IMR-90 (cell line): ENCODE measurements at regions not wholly inside any gene's neighbourhood (a gene's known extent, or its start where the extent isn't known, plus 50 kb on each side); places are given as distances from the start of the nearest gene placed in this dataset.
"Not testable (repeated sequence)": the region's sequence is repeated elsewhere in the genome, so short reads cannot be mapped to it uniquely, and the experiment has no call there.

Experiments
- ATAC-seq: fragments of 200-7000 bp; cut with Tn5 transposase; 2 replicates; pipeline ENCODE4 v1.9.1; 2020; ENCODE audit warnings: low read depth, mild to moderate bottlenecking, moderate library complexity
- BruUV-seq: library from RNA; stranded (reverse); fragments of 400-500 nt; replicated peaks from 2 replicates; lab custom pipeline; 2021; lab: Mats Ljungman, UMichigan
- CTCF ChIA-PET: fragments of 300-600 bp; formaldehyde crosslinking; extraction: SDS; loops from one replicate; lab custom pipeline; 2021; ENCODE audit warnings: antibody characterized with exemption; lab: Yijun Ruan, JAX
- POLR2A ChIA-PET: fragments of 300-600 bp; sonication (Branson Sonifier 250); formaldehyde crosslinking; loops from one replicate; lab custom pipeline; 2022; ENCODE audit warnings: antibody characterized with exemption; ENCODE audit not compliant: unreplicated experiment; lab: Charles Lee
- DNase-seq: peaks from one replicate; pipeline ENCODE4 v3.0.0; 2013
- H2AFZ ChIP-seq: replicated peaks from 2 replicates; pipeline ENCODE3; 2013; ENCODE audit warnings: low read length, mild to moderate bottlenecking; ENCODE audit not compliant: poor library complexity
- H2AK5ac ChIP-seq: 2 replicates; pipeline ENCODE4 v1.6.1; 2013; ENCODE audit warnings: low read depth, low read length, inconsistent platforms
- H2AK9ac ChIP-seq: replicated peaks from 2 replicates; pipeline ENCODE3; 2013; ENCODE audit warnings: mild to moderate bottlenecking, low read depth, low read length, moderate library complexity; ENCODE audit not compliant: poor library complexity
- H2BK120ac ChIP-seq: 2 replicates; pipeline ENCODE4 v1.6.1; 2013; ENCODE audit warnings: low read depth, low read length, inconsistent platforms
- H2BK15ac ChIP-seq: 3 replicates; pipeline ENCODE4 v1.6.1; 2013; ENCODE audit warnings: low read depth, low read length, inconsistent platforms
- H2BK20ac ChIP-seq: 2 replicates; pipeline ENCODE4 v1.6.1; 2013; ENCODE audit warnings: low read depth, mild to moderate bottlenecking, inconsistent platforms, low read length, moderate library complexity
- H2BK5ac ChIP-seq: 2 replicates; pipeline ENCODE4 v1.6.1; 2013; ENCODE audit warnings: mild to moderate bottlenecking, low read depth, low read length, inconsistent platforms; ENCODE audit not compliant: poor library complexity, severe bottlenecking
- H3K14ac ChIP-seq: replicated peaks from 2 replicates; pipeline ENCODE4 v1.6.1; 2013; ENCODE audit warnings: low read depth, low read length, inconsistent platforms
- H3K18ac ChIP-seq: 2 replicates; pipeline ENCODE4 v1.6.1; 2013; ENCODE audit warnings: low read depth, low read length, control low read depth
- H3K23ac ChIP-seq: 2 replicates; pipeline ENCODE4 v1.6.1; 2013; ENCODE audit warnings: low read depth, low read length, inconsistent platforms
- H3K27ac ChIP-seq: 2 replicates; pipeline ENCODE4 v1.5.1; 2013; ENCODE audit warnings: mild to moderate bottlenecking, control low read depth, low read length; ENCODE audit not compliant: insufficient read depth
- H3K27me3 ChIP-seq: 2 replicates; pipeline ENCODE4 v1.6.1; 2013; ENCODE audit warnings: low read length; ENCODE audit not compliant: control insufficient read depth, insufficient read depth
- H3K36me3 ChIP-seq: 2 replicates; pipeline ENCODE4 v1.6.1; 2013; ENCODE audit warnings: low read length, mixed read lengths; ENCODE audit not compliant: control insufficient read depth, insufficient read depth
- H3K4ac ChIP-seq: 2 replicates; pipeline ENCODE4 v1.6.1; 2013; ENCODE audit warnings: low read depth, low read length, inconsistent platforms
- H3K4me1 ChIP-seq: 2 replicates; pipeline ENCODE4 v1.6.1; 2013; ENCODE audit warnings: low read length, mixed read lengths; ENCODE audit not compliant: control insufficient read depth, insufficient read depth
- H3K4me2 ChIP-seq: 2 replicates; pipeline ENCODE4 v1.6.1; 2013; ENCODE audit warnings: low read depth, mild to moderate bottlenecking, control low read depth, low read length, moderate library complexity
- H3K4me3 ChIP-seq: 2 replicates; pipeline ENCODE4 v1.5.1; 2013; ENCODE audit warnings: low read depth, mild to moderate bottlenecking, control low read depth, low read length, moderate library complexity; ENCODE audit not compliant: insufficient read depth
- H3K56ac ChIP-seq: 2 replicates; pipeline ENCODE4 v1.6.1; 2013; ENCODE audit warnings: low read length, inconsistent platforms; ENCODE audit not compliant: insufficient read depth; ENCODE audit errors: extremely low read depth
- H3K79me1 ChIP-seq, 2 experiments: 2 replicates each; pipeline ENCODE4 v1.6.1; 2013; ENCODE audit warnings: low read length in 2 of 2, inconsistent platforms in 1 of 2, low read depth in 1 of 2
- H3K9ac ChIP-seq: 2 replicates; pipeline ENCODE4 v1.6.1; 2013; ENCODE audit warnings: low read depth, low read length, control low read depth
- H3K9me1 ChIP-seq: 2 replicates; pipeline ENCODE4 v1.6.1; 2013; ENCODE audit warnings: low read length, inconsistent platforms; ENCODE audit not compliant: insufficient read depth
- H3K9me3 ChIP-seq: 2 replicates; pipeline ENCODE4 v1.6.1; 2013; ENCODE audit warnings: low read length; ENCODE audit not compliant: control insufficient read depth, insufficient read depth
- H4K20me1 ChIP-seq: 2 replicates; pipeline ENCODE4 v1.6.1; 2013; ENCODE audit warnings: low read length, inconsistent platforms; ENCODE audit not compliant: insufficient read depth
- H4K5ac ChIP-seq: 2 replicates; pipeline ENCODE4 v1.6.1; 2013; ENCODE audit warnings: mild to moderate bottlenecking, low read depth, low read length, control low read depth
- H4K8ac ChIP-seq, 2 experiments: 2 replicates each; pipeline ENCODE4 v1.6.1; 2013; ENCODE audit warnings: low read depth in 2 of 2, low read length in 2 of 2, control low read depth in 1 of 2, inconsistent platforms in 1 of 2
- H4K91ac ChIP-seq: 2 replicates; pipeline ENCODE4 v1.6.1; 2013; ENCODE audit warnings: low read depth, low read length, inconsistent platforms; ENCODE audit not compliant: insufficient read depth
- WGBS, 2 experiments: methylation state at CpG; one replicate each; pipeline versions ENCODE4 v1.1.5 to v1.1.7; 2013; ENCODE audit warnings: missing lambda C conversion rate in 2 of 2; ENCODE audit not compliant: insufficient read length in 1 of 2; ENCODE audit errors: extremely low coverage in 2 of 2; 5-methylcytosine and 5-hydroxymethylcytosine counted together
- dilution Hi-C: fragments of 300-500 bp; cut with HindIII; formaldehyde crosslinking; loops from one replicate; pipeline ENCODE4 v1.14.3; 2018; ENCODE audit warnings: low sequenced_read_pairs; ENCODE audit not compliant: unreplicated experiment
- in situ Hi-C: fragments of 300-500 bp; cut with MboI; formaldehyde crosslinking; loops from 3 replicates; pipeline ENCODE4 v1.14.3; 2019; ENCODE audit warnings: low sequenced_read_pairs, inconsistent platforms, mixed read lengths
- intact Hi-C: fragments of 100-400 bp; cut with micrococcal nuclease; formaldehyde crosslinking; loops from 2 replicates; pipeline ENCODE4 v1.10.0; 2022

- H3K4me3 ChIP-seq, CTCF ChIA-PET, POLR2A ChIA-PET, H3K9me1 ChIP-seq, H3K79me1 ChIP-seq, BruUV-seq, H2AFZ ChIP-seq, dilution Hi-C loops, H3K9ac ChIP-seq, H3K4ac ChIP-seq, H3K14ac ChIP-seq, H3K9me3 ChIP-seq, ATAC-seq, H2BK15ac ChIP-seq, H3K4me1 ChIP-seq, H3K23ac ChIP-seq, H3K56ac ChIP-seq, H3K36me3 ChIP-seq, H2BK5ac ChIP-seq, H4K20me1 ChIP-seq, H2AK5ac ChIP-seq, H3K27ac ChIP-seq, DNase-seq, H4K91ac ChIP-seq, in situ Hi-C loops, H2AK9ac ChIP-seq, H3K18ac ChIP-seq, H2BK20ac ChIP-seq, intact Hi-C loops, H4K5ac ChIP-seq, H2BK120ac ChIP-seq, H4K8ac ChIP-seq, H3K4me2 ChIP-seq: not testable (repeated sequence)
- peaks cover 20% of the 10 kb centered on the region for H3K27me3 ChIP-seq
Observed at GRCh38 chr2:216750750-216751149, 55.4 kb upstream of the IGFBP5 start.

GRCh38 chr2:216746268-216746667 lies 50.9 kb upstream of the IGFBP5 start:
- H4K5ac ChIP-seq, result not testable (repeated sequence)

More at GRCh38 chr2:216746268-216746667, 50.9 kb upstream of the IGFBP5 start:
- H3K27ac ChIP-seq, H3K9ac ChIP-seq, dilution Hi-C loops, in situ Hi-C loops, H3K9me1 ChIP-seq, DNase-seq, H2AFZ ChIP-seq, H3K4me2 ChIP-seq, POLR2A ChIA-PET, H3K14ac ChIP-seq, H3K18ac ChIP-seq, H4K20me1 ChIP-seq, H3K56ac ChIP-seq, H3K36me3 ChIP-seq, H4K8ac ChIP-seq, CTCF ChIA-PET, H3K4me1 ChIP-seq, H3K27me3 ChIP-seq, H2BK120ac ChIP-seq, H3K9me3 ChIP-seq, H4K91ac ChIP-seq, H3K23ac ChIP-seq, H3K4ac ChIP-seq, H2BK5ac ChIP-seq, H2AK5ac ChIP-seq, H2BK15ac ChIP-seq, H2AK9ac ChIP-seq, H2BK20ac ChIP-seq, H3K4me3 ChIP-seq, H3K79me1 ChIP-seq, intact Hi-C loops, BruUV-seq, ATAC-seq: not testable (repeated sequence)
- WGBS, 2 experiments, result no CpG with 5 or more reads among the region's 5 CpGs
